ENCODE measurements at regions not wholly inside any gene's neighbourhood (a gene's known extent, or its start where the extent isn't known, plus 50 kb on each side); places are given as distances from the start of the nearest gene placed in this dataset.

DNA sequence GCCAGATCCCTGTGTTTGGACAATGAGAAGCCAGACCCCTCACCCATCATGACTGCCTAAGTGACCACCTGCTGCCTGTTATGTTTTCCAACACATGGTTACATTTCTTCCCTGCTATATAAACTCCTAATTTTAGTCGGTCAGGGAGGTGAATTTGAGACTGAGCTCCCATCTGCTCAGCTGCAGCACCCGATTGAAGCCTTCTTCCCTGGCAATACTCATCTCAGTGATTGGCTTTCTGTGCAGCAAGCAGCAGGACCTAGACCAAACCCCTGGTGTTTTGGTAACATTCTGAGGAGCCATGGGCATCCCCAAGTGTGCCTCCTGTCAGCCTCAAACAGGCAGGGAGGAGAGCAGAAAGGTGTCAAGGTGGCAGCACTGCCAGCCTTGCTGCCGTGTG, 141.2 kb downstream of the CD8B2 start:
- DNase-seq (ENCODE audit: low spot score): no peak

DNA sequence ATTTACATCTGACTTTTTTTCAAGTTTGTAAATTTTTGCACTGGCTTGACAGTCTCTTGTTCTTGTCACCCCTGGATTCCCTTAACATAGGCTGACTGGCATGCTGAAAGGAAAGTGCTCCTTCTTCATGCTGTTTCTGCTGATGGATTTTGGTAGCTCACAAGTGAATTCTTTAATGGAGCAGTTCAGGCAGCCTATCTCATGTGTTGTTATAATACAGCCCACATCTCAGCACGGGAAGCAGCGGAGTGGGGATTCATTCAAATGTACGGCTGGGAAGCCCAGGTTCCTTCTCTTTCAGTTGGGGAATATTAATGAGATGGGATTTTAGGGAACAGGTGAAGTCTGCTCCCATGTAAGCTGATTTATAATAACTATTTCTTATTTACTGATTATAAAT, 142.8 kb downstream of the CD8B2 start:
- DNase-seq (ENCODE audit: low spot score) (no peak), ATAC-seq (ENCODE audit: low FRiP score) (no peak)
- TF ChIP-seq, protein P1, sequence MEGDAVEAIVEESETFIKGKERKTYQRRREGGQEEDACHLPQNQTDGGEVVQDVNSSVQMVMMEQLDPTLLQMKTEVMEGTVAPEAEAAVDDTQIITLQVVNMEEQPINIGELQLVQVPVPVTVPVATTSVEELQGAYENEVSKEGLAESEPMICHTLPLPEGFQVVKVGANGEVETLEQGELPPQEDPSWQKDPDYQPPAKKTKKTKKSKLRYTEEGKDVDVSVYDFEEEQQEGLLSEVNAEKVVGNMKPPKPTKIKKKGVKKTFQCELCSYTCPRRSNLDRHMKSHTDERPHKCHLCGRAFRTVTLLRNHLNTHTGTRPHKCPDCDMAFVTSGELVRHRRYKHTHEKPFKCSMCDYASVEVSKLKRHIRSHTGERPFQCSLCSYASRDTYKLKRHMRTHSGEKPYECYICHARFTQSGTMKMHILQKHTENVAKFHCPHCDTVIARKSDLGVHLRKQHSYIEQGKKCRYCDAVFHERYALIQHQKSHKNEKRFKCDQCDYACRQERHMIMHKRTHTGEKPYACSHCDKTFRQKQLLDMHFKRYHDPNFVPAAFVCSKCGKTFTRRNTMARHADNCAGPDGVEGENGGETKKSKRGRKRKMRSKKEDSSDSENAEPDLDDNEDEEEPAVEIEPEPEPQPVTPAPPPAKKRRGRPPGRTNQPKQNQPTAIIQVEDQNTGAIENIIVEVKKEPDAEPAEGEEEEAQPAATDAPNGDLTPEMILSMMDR (IDR thresholded peaks at IDR 0.05): no peak

More for the DNA sequence above, 141.2 kb downstream of the CD8B2 start:
- TF ChIP-seq, protein P1 (IDR thresholded peaks at IDR 0.05): no peak
- ATAC-seq (ENCODE audit: low FRiP score): no peak

DNA sequence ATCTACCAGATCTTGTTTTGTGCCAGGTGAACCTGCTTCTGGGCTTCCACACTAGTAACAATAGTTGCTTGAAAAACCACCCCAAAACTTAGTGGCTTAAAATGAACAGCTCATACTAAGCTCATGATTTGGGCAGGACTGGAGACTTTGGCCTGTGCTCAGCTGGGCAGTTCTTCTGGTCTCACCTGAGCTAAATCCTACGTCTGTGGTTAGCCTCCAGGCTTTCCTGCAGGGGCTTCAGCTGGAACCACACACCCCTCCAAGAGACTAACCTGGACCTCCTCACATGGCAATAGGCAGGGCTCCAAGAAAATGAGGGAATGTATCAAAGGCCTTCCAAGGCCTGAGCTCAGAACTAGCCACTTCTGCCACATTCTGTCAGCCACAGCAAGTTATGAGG, 144.1 kb downstream of the CD8B2 start:
- ATAC-seq (ENCODE audit: low FRiP score) (no peak), DNase-seq (ENCODE audit: low spot score) (no peak)
- TF ChIP-seq, protein P1 (IDR thresholded peaks at IDR 0.05): no peak

DNA sequence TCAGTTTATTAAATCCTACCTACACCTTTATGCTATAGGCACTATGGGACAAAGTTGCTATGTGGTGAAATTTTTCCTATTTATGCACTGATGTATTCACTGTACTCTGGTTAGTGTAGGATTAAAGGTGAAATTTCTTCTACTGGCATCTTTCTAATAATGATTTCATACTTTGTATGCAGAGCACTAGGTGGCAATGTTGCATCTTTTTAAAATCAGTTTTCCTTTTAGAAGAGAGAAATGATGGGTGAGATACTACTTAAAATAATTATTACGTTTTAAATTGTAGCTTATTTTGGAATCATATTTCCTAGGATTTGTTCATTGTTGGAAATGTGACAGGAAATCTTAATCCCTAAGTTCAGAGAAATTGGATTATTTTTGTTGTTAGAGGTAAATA, 150.9 kb downstream of the CD8B2 start:
- DNase-seq (ENCODE audit: low spot score): no peak
- ATAC-seq (ENCODE audit: low FRiP score): no peak
- TF ChIP-seq, protein P1 (IDR thresholded peaks at IDR 0.05): no peak

DNA sequence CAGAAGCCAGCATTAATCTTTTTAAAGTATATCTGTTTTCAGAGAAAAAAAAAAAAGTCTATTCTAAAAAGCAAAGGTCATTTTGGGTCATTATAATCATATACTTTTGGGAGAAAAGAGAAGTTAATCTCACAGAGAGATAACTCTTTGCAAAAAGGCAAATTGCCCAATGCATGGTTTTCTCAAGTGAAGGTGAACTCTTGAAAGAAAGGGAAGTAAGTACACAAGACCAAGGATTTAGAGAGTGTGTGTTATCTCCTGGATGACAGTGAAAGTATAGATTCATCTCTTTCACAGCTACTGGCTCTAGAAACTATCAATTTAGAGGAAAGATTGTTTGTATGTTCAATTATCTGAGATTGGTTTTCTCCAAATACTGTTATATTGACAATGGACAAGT, 151.4 kb downstream of the CD8B2 start:
- ATAC-seq (ENCODE audit: low FRiP score) (no peak), DNase-seq (ENCODE audit: low spot score) (no peak)
- TF ChIP-seq, protein P1 (IDR thresholded peaks at IDR 0.05): no peak

- TF ChIP-seq, protein P1 (IDR thresholded peaks at IDR 0.05): no peak
- ATAC-seq (ENCODE audit: low FRiP score) (no peak), DNase-seq (ENCODE audit: low spot score) (no peak)
Observed at GRCh38 chr2:106642679-106643078, 155.5 kb downstream of the CD8B2 start.

- no peak for DNase-seq (ENCODE audit: low spot score)
- ATAC-seq (ENCODE audit: low FRiP score): no peak
- TF ChIP-seq, protein P1 (IDR thresholded peaks at IDR 0.05): no peak
Observed at GRCh38 chr2:106644623-106645022, 157.5 kb downstream of the CD8B2 start.
